ENCODE measurements at regions not wholly inside any gene's neighbourhood (a gene's known extent, or its start where the extent isn't known, plus 50 kb on each side); places are given as distances from the start of the nearest gene placed in this dataset.
"Not testable (repeated sequence)": the region's sequence is repeated elsewhere in the genome, so short reads cannot be mapped to it uniquely, and the experiment has no call there.

DNA sequence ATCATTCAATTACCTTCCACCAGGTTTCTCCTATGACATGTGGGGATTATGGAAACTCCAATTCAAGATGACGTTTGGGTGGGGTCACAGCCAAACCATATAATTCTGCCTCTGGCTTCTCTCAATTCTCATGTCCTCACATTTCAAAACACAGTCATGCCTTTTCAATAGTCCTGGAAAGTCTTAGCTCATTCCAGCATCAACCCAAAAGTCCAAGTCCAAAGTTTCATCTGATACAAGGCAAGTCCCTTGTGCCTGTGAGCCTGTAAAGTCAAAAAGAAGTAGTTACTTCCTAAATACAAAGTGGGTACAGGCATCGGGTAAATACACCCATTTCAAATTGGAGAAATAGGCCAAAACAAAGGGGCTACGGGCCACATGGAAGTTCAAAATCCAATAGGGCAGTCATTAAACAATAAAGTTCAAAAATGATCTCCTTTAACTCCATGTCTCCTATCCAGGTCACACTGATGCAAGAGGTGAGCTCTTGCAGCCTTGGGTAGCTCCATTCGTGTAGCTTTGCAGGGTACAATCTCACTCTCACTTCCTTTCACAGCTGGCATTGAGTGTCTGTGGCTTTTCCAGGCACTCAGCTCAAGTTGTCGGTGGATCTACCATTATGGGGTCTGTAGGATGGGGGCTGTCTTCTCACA is 112.9 kb downstream of the FCRL5 start:
- no peak for TF ChIP-seq CTCF (IDR thresholded peaks at IDR 0.05; ENCODE audit: insufficient read depth, low read length)
- no peak for DNase-seq (ENCODE audit: low read depth)
- no peak overlapping the region for H3K4me3 ChIP-seq (ENCODE audit: low read depth, low read length)

- H3K4me3 ChIP-seq (ENCODE audit: low read depth, low read length): no peak overlapping the region
- TF ChIP-seq CTCF (IDR thresholded peaks at IDR 0.05; ENCODE audit: insufficient read depth, low read length): no peak
- DNase-seq (ENCODE audit: low read depth): peak; percentile 63
These were observed 113.7 kb downstream of the FCRL5 start for GRCh38 chr1:157438613-157439012.

GRCh38 chr1:157438146-157438545 is 114.2 kb downstream of the FCRL5 start:
- H3K4me3 ChIP-seq (ENCODE audit: low read depth, low read length): no peak overlapping the region
- DNase-seq (ENCODE audit: low read depth): peak; percentile 73

DNA sequence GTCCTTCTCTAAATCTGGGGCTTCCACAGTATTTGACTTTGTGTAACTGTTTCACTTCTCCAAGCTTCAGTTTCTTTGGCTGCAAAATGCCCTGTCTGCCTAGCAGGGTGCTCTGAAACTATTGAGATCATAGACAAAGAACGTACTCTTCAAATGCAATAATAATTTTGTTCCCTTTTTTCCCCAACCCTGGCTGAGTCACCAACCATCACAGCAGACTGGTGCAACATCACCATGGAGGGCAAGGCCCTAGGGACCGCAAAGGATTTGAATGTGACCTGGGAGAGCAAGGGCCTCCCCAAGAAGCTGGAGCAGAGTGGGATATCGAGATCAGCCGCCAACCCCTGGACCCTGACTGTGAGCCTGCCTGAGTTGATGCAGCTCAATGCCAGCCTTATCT is 115.0 kb downstream of the FCRL5 start:
- DNase-seq (ENCODE audit: low read depth): no peak
- no peak for TF ChIP-seq CTCF (IDR thresholded peaks at IDR 0.05; ENCODE audit: insufficient read depth, low read length)
- H3K4me3 ChIP-seq (ENCODE audit: low read depth, low read length): no peak overlapping the region

More at GRCh38 chr1:157438146-157438545, 114.2 kb downstream of the FCRL5 start:
- TF ChIP-seq CTCF (IDR thresholded peaks at IDR 0.05; ENCODE audit: insufficient read depth, low read length): no peak

GRCh38 chr1:157431751-157432150 is 120.6 kb downstream of the FCRL5 start:
- DNase-seq (ENCODE audit: low read depth): peak; percentile 75

DNA sequence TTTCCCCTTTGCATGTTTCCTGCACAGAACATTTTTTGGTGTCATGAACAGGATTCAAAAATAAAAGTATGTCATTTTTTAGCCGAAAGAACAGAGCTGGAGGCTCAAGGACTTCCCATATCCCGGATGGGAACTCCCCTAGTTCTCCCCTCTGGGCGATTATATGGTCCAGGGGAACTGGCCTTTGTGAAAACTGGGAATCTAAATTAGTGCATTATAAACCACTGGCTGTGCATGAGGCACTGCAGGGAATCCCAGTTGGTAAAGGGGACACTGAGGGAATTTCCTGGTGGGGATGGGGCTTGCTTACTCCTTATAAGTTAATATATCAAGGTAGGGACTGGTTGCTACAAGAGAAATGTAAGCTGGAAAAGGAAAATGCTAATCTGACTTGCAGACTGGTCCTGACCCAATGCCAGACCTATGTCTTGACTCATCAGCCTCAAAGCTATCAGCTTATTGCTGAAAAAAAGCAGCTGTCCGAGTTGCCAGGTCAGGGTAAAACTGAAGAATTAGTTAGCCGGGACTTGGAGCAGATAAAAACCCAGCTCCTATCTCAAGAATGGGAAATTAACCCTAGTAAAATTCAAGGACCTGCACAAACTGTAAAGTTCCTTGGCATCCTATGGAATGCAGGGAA is 122.6 kb downstream of the FCRL5 start:
- no peak overlapping the region for H3K4me3 ChIP-seq (ENCODE audit: low read depth, low read length)
- no peak for TF ChIP-seq CTCF (IDR thresholded peaks at IDR 0.05; ENCODE audit: insufficient read depth, low read length)
- DNase-seq (ENCODE audit: low read depth): peak; percentile 78

More at GRCh38 chr1:157431751-157432150, 120.6 kb downstream of the FCRL5 start:
- H3K4me3 ChIP-seq (ENCODE audit: low read depth, low read length): no peak overlapping the region
- TF ChIP-seq CTCF (IDR thresholded peaks at IDR 0.05; ENCODE audit: insufficient read depth, low read length): peak; percentile 5

DNA sequence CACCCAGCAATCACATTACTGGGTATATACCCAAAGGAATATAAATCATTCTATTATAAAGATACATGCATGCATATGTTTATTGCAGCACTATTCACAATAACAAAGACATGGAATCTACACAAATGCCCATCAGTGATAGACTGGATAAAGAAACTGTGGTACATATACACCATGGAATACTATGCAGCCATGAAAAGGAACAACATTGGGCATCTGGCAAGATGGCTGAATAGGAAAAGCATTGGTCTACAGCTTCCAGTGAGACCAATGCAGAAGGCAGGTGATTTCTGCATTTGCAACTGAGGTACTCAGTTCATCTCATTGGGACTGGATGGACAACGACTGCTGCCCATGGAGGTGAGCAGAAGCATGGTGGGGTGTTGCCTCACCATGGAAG is 128.6 kb downstream of the FCRL5 start:
- not testable (repeated sequence) for H3K4me3 ChIP-seq (ENCODE audit: low read depth, low read length); DNase-seq (ENCODE audit: low read depth)

All from fibroblast of the aortic adventitia (primary cell).